NCI-H2196 treated with DMSO at 0.1 percent for 48 hours (cell line): ENCODE measurements at regions not wholly inside any gene's neighbourhood (a gene's known extent, or its start where the extent isn't known, plus 50 kb on each side); places are given as distances from the start of the nearest gene placed in this dataset.
A peak's percentile ranks its signal among the peaks of the same experiment; 100 is the strongest.

ENCODE experiments used
- DNase-seq: peaks from one replicate; lab custom pipeline; 2025; ENCODE audit not compliant: unreplicated experiment; lab: John Stamatoyannopoulos, UW

GRCh38 chr2:120424274-120424796, 78.4 kb downstream of the INHBB start:
- DNase-seq = no peak

- no peak for DNase-seq
These were observed 79.1 kb downstream of the INHBB start for GRCh38 chr2:120425014-120425413.

DNA sequence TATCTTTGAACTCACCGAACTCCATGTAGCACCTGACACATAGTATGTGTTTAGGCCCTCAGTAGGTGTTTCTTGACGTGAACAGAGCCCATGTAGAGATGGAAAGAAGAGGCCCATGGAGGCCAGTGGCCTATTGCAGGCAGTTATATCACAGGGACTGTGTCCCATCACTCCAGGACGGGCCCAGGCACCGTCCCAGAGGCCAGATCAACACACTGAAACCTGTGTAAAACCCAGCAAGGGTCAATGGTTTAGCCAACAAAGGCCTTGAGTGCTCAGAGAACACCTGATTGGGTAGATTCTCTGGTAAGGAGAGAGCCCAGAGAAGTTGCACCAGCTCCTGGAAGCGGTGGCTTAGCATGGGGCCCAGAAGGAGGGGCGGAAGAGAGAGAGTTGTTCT, 82.8 kb downstream of the INHBB start:
- DNase-seq = no peak

- DNase-seq = no peak
These were observed 83.9 kb downstream of the INHBB start for GRCh38 chr2:120429586-120430500.

DNA sequence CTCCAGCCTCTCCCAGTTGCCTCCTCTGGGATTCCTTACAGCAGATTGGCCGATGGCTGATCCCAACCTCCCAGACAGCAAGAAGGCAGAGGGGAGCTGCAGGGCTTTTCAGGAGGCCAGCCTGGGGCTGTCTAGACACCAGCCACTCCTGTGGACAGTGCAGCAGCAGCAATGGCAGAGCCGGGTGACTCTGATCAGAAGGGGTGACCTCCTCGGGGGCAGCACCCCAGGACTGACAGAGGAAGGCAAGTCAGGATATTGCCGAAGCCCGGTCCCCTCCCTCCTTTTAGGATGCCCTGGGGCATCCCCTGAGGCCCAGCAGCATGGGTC, 84.5 kb downstream of the INHBB start:
- no peak for DNase-seq

DNA sequence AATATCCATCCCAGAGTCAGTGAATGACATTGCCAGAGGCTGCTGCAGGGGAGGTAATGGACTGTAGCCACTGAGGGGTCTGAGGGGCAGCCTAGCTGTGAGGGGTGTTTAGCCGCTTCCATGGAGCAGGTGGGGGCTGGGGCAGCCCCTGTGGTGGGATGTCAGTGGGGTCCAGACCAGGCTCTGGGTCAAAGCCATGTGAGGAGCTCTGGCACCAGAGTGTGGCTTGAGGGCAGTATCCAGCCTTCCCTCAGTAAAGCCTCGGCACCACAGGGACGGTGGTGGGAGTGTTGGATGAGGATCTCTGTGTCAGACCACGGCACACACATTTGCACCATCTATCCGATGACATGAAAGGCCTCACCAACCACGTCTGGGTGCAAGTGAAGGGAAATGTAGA, 85.0 kb downstream of the INHBB start:
- DNase-seq = no peak

DNA sequence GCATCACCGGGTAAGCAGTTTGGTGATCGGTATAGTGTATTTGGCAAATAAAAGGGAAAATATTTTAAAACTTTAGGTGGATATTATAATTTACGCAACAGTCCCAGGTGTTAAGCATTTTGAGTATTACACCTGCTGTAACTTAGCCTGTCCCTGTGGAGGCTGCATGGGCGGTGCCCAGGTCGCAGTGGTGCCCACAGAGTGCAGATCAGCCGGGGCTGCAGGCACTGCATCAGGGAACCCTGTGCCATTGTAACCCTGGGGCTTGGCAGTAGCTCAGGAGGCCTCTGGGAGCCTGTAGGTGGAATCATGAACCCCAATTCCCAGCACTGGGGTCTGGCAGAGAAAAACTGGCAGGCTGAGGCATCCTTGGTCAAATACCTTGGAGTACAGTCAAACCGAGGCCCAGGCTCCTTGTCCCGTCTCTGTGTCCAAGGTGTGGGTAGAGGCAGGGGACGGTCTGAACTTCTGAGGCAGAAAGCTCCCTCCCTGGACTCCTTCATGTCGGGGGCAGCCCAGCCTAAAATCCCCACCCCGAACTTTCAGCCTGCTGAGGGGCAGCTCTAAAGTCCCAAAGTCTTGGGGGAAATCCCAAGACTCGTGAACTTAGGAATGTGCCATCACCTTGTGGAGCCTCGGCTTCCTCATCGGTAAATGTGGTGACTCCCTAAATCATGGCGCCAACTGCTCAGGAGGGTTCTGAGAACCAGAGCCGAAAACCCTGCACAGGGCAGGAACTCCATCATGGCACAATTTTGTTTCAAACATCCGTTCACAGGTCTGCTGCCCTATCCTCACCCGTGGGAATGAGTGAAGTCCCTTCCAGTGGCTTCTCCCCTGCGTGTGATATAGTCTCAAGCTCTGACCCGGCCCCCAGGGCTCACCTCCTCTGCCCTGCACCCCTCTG, 85.7 kb downstream of the INHBB start:
- no peak for DNase-seq

DNA sequence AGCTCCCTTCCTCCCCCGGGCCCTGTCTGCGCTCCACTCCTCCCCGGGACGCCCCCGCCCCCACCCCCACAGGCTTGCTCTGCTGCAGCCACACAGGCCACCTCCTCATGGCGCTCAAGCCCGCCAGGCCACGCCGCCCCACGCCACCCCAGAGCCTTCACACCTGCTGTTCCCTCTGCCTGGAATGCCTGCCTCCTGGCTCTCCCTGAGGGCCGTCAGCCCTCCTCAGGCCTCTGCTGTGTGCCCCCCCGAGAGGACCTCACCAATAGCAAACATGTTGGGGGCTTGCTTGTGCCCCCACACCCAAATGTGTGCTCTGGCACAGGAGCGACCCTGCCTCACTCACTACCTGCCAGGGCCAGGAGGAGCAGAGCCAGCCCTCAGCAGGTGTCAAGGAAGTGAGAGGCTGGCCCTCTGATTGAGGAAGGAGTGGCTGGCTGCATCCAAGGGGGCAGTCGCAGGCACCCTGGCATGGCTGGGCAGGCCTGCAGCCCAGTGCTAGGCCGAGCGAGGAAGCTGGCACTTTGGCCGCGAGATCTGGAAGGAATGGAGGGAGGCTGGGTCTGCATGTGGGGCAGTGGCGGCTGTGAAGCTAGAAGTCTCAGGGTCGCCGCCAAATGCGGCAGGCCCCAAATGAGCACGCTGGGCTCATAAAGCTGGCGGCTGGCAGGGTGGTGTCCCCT, 86.5 kb downstream of the INHBB start:
- no peak for DNase-seq

DNA sequence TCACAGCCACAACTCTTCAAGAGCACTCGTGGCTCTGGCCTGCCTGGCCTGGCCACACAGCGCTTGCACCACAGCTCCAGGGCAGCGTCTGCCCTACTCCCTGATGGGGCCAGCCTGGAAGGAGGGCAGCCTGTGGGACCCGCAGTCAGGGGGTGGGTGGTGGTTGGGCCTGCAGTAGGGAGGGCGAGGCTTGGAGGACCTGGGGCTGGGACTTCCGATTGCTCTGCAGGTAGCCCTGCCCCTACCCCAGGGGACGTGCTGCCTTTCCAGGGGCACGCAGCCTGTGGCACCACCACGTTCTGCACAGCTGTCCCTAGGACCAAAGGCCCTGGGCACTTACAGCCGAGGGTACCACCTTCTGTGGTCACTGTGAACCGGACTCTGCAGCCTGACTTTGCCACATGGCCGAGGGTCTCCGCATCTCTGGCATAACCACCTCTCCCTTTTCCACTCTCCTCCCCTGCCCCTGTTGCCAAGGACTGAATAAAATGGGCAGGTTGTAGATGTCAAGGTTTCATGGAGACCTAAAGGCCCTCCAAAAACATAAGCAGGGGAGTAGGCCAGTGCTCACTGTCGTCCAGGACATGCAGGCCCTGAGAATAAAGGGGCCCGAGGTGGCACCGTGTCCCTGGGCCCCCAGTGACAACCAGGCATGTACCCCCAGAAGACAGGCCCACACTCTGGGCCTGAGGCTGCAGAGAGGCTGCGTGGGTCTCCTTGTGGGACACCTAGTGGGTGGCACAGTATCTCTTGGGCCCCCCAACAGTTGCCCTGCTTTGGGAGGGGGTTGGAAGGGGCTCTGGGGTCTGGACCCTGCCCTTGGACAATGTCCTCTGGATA, 87.3 kb downstream of the INHBB start:
- DNase-seq = no peak

GRCh38 chr2:120433816-120434290, 87.9 kb downstream of the INHBB start:
- DNase-seq = no peak

- DNase-seq = no peak
These were observed 88.8 kb downstream of the INHBB start for GRCh38 chr2:120434492-120435308.

GRCh38 chr2:120435671-120436459, 89.9 kb downstream of the INHBB start:
- DNase-seq = no peak

DNA sequence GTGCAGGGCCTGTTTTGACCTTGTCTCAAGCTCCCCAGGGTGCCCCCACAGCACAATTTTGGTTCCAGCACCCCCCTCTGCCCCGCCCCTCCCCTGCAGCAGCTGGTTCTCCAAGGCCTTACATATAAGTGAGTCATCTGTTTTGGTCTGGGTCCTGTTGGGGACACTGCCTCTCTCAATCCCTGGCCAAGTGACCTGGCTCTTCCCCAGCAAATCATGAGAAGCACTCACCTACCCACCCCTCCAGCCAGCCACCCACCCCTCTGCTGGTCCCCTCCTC, 90.5 kb downstream of the INHBB start:
- DNase-seq = no peak

GRCh38 chr2:120436885-120437603, 91.1 kb downstream of the INHBB start:
- DNase-seq = peak; percentile 51

DNA sequence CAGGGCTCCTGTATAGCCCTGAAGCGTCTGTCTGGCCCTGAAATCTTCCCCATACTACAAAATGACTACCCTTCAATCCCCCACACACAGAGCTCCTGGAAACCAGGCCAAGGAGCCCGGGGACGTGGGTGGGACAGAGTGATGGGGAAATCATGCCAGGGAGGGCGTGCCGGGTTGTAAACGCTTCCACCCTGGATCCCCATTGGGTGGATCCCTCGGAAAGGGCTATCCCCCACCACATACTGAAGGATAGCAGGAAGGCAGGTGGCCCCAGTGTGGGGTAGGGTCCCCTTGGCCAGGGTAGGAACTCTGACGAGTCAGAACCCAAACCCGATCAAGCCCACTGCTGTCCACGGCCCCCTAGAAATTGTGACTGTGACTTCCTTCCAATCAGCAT, 91.7 kb downstream of the INHBB start:
- DNase-seq = no peak

DNA sequence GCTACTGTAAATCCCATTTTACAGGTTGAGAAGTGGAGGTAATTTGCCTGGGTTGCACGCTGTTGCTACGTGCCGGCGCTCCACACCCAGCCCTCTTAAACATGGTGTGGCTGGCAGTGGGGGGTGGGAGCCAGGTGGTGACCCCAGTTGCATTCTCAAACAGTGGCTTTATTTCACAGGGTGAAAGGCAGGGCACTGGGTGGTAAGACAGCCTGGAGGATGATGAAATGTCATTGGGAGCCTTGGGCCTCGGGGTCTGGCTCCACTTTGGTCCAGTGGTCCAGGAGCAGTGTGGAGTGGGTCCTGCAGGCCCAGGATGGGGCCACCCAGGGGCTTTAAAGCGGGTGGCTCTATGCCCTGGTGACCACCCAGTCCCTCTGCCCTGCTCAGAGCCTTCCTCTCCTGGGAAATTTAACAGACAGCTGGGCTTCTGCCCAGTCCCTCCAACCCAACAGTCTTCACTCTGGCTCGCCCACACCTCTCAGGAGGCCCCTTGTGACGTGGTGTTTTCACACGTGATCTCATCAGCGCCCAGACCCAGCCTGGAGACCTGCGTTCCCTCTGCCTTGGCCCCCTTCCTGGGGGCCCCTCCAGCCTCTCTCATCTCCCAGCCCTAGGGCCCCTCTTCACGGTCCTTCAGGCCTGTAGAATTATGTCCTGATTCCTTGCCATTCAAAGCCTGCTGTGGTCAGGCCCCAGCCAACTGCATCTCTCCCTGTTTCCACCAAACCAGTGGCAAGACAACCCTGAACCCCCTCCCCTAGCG, 92.5 kb downstream of the INHBB start:
- no peak for DNase-seq

DNA sequence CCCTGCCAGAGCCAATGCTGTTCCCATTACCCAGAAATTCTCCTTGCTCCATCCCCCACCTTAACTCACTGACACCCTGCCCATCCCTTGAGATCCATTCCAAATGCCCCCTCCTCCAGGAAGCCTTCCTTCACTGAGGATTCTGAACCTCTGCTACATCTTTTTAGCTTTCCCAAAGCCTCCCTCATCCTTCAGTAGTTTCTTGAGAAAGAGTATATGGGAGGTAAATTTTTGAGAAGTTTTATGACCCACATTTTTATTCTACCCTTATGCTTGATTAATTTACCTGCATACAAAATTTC, 93.1 kb downstream of the INHBB start:
- DNase-seq = no peak
